GM23338 (cell line): ENCODE measurements at regions not wholly inside any gene's neighbourhood (a gene's known extent, or its start where the extent isn't known, plus 50 kb on each side); places are given as distances from the start of the nearest gene placed in this dataset.

Source experiments
- ATAC-seq: fragments of 200-7000 bp; cut with Tn5 transposase; 3 replicates; pipeline ENCODE4 v1.9.1; 2020
- DNase-seq: peaks from one replicate; pipeline ENCODE4 v3.0.0-alpha.2; 2015; ENCODE audit warnings: low spot score
- H2AFZ ChIP-seq: fragments of 200-600 bp; sonication (generic); 2 replicates; pipeline ENCODE4 v1.8.0; 2016; ENCODE audit warnings: antibody characterized with exemption, mild to moderate bottlenecking, moderate library complexity
- H3F3A ChIP-seq: fragments of 200-600 bp; sonication (generic); replicated peaks from 2 replicates; pipeline ENCODE4 v1.8.0; 2017; ENCODE audit warnings: antibody characterized with exemption, mixed run types, low read depth
- H3K27ac ChIP-seq: fragments of 200-600 bp; sonication (generic); 2 replicates; pipeline ENCODE4 v1.6.1; 2016; ENCODE audit warnings: low read depth
- H3K27me3 ChIP-seq: fragments of 200-600 bp; sonication (generic); 2 replicates; pipeline ENCODE4 v1.8.0; 2016; ENCODE audit warnings: mild to moderate bottlenecking, mixed run types, moderate library complexity; ENCODE audit not compliant: insufficient read depth
- H3K36me3 ChIP-seq: fragments of 200-600 bp; sonication (generic); 2 replicates; pipeline ENCODE4 v1.8.0; 2016; ENCODE audit warnings: mild to moderate bottlenecking; ENCODE audit not compliant: insufficient read depth
- H3K4me1 ChIP-seq: fragments of 200-600 bp; sonication (generic); 2 replicates; pipeline ENCODE4 v1.8.0; 2016; ENCODE audit warnings: mild to moderate bottlenecking, moderate library complexity; ENCODE audit not compliant: insufficient read depth
- H3K4me2 ChIP-seq: fragments of 200-600 bp; sonication (generic); 2 replicates; pipeline ENCODE4 v1.7.1; 2017; ENCODE audit warnings: mixed run types
- H3K4me3 ChIP-seq: fragments of 200-600 bp; sonication (generic); 2 replicates; pipeline ENCODE4 v1.6.1; 2016; ENCODE audit warnings: mixed run types
- H3K79me2 ChIP-seq: fragments of 200-600 bp; sonication (generic); replicated peaks from 2 replicates; pipeline ENCODE4 v1.8.0; 2017; ENCODE audit warnings: mild to moderate bottlenecking; ENCODE audit not compliant: insufficient read depth
- H3K9me2 ChIP-seq: fragments of 200-600 bp; sonication (generic); 2 replicates; pipeline ENCODE4 v1.8.0; 2017; ENCODE audit not compliant: insufficient read depth
- H4K20me1 ChIP-seq: fragments of 200-600 bp; sonication (generic); replicated peaks from 2 replicates; pipeline ENCODE4 v1.8.0; 2017; ENCODE audit warnings: mild to moderate bottlenecking; ENCODE audit not compliant: insufficient read depth
- H3K27ac Mint-ChIP-seq: 2 replicates; pipeline ENCODE4 v1.8.0; 2020; ENCODE audit warnings: inconsistent platforms, mild to moderate bottlenecking, moderate library complexity, mixed read lengths
- H3K27me3 Mint-ChIP-seq: 3 replicates; pipeline ENCODE4 v1.8.0; 2022; ENCODE audit warnings: low read depth, mild to moderate bottlenecking, moderate library complexity, mixed read lengths, inconsistent platforms; ENCODE audit not compliant: insufficient read depth, poor library complexity
- H3K36me3 Mint-ChIP-seq: 3 replicates; pipeline ENCODE4 v1.8.0; 2021; ENCODE audit warnings: low read depth, mild to moderate bottlenecking, inconsistent platforms, moderate library complexity, mixed read lengths
- H3K4me1 Mint-ChIP-seq: 3 replicates; pipeline ENCODE4 v1.8.0; 2020; ENCODE audit warnings: mild to moderate bottlenecking, inconsistent platforms, mixed read lengths
- H3K4me3 Mint-ChIP-seq: 3 replicates; pipeline ENCODE4 v1.8.0; 2021; ENCODE audit warnings: moderate library complexity, mild to moderate bottlenecking, inconsistent platforms, mixed read lengths
- H3K9me3 Mint-ChIP-seq: 3 replicates; pipeline ENCODE4 v1.8.0; 2020; ENCODE audit warnings: moderate library complexity, mild to moderate bottlenecking, inconsistent platforms, mixed read lengths
- CREB1 ChIP-seq: fragments of 250-450 bp; sonication (Bioruptor Pico); IDR thresholded peaks from 2 replicates; pipeline ENCODE4 v1.5.0; 2020; ENCODE audit warnings: low read depth, mild to moderate bottlenecking, moderate library complexity
- CTCF ChIP-seq, 2 experiments: fragments of 200-600 bp in 1 of 2; sonication (generic) in 1 of 2; conservative IDR thresholded peaks; 2 replicates each; pipeline versions ENCODE4 v1.5.1 to v1.6.1; 2016 to 2017; ENCODE audit warnings: antibody characterized with exemption in 2 of 2, low read depth in 2 of 2, mild to moderate bottlenecking in 2 of 2, moderate library complexity in 1 of 2
- ETS1 ChIP-seq: IDR thresholded peaks from 2 replicates; pipeline ENCODE4 v1.6.1; 2016; ENCODE audit warnings: antibody characterized with exemption
- EZH2 ChIP-seq: fragments of 200-600 bp; sonication (generic); IDR thresholded peaks from one replicate; pipeline ENCODE4 v1.8.0; 2017; ENCODE audit warnings: antibody characterized with exemption, mild to moderate bottlenecking, low read depth; ENCODE audit not compliant: unreplicated experiment
- EZH2phosphoT487 ChIP-seq: fragments of 200-600 bp; sonication (generic); IDR thresholded peaks from one replicate; pipeline ENCODE4 v1.8.1; 2018; ENCODE audit warnings: antibody characterized with exemption; ENCODE audit not compliant: unreplicated experiment
- JUNB ChIP-seq: IDR thresholded peaks from one replicate; pipeline ENCODE4 v1.6.1; 2016; ENCODE audit warnings: antibody characterized with exemption; ENCODE audit not compliant: unreplicated experiment
- NANOG ChIP-seq: IDR thresholded peaks from 2 replicates; pipeline ENCODE4 v1.6.1; 2016; ENCODE audit warnings: antibody characterized with exemption, borderline replicate concordance
- POLR2AphosphoS5 ChIP-seq: IDR thresholded peaks from 2 replicates; pipeline ENCODE4 v1.6.1; 2016; ENCODE audit warnings: antibody characterized with exemption, low read depth
- REST ChIP-seq: IDR thresholded peaks from one replicate; pipeline ENCODE4 v1.6.1; 2018; ENCODE audit warnings: antibody characterized with exemption; ENCODE audit not compliant: unreplicated experiment
- STAT1 ChIP-seq: IDR thresholded peaks from one replicate; pipeline ENCODE4 v1.6.1; 2016; ENCODE audit warnings: antibody characterized with exemption; ENCODE audit not compliant: unreplicated experiment
- ZNF114 ChIP-seq: fragments of 250-450 bp; sonication (Bioruptor Pico); IDR thresholded peaks from 2 replicates; pipeline ENCODE4 v1.5.0; 2020; ENCODE audit warnings: mild to moderate bottlenecking, moderate library complexity
- ZNF331 ChIP-seq: fragments of 250-450 bp; sonication (Bioruptor Pico); IDR thresholded peaks from 2 replicates; pipeline ENCODE4 v1.5.0; 2020; ENCODE audit warnings: low read depth, mild to moderate bottlenecking, moderate library complexity

GRCh38 chr10:83945982-83946718 lies 193.2 kb upstream of the GHITM start:
- peak; percentile 28; the same call in 1 of the 3 replicates for ATAC-seq
- TF ChIP-seq ZNF331: no peak
- no peak for TF ChIP-seq CREB1 (CRISPR knock-in tag)
- TF ChIP-seq STAT1: no peak
- no peak for TF ChIP-seq CTCF (conservative IDR thresholded peaks at IDR 0.05; ENCODE audit: low read depth in 2 of 2)
- TF ChIP-seq JUNB: no peak

GRCh38 chr10:83952314-83952713 lies 187.0 kb upstream of the GHITM start:
- Histone ChIP-seq H3K4me2 (no peak overlapping the region), H3K36me3 (no peaks in the 10 kb centered on the region), H3K27me3 (no peaks in the 10 kb centered on the region; the same call in 1 of the 2 replicates), H3K27ac (no peak overlapping the region), H3F3A (no peaks in the 10 kb centered on the region), H3K4me1 (peaks cover 53% of the 10 kb centered on the region), H2AFZ (no peak overlapping the region), H3K79me2 (no peaks in the 10 kb centered on the region), H3K4me3 (no peak overlapping the region), H4K20me1 (no peaks in the 10 kb centered on the region), H3K9me2 (no peaks in the 10 kb centered on the region)
- no peaks in the 10 kb centered on the region for H3K9me3 Mint-ChIP-seq
- no peaks in the 10 kb centered on the region for H3K36me3 Mint-ChIP-seq
- no peak overlapping the region for H3K27ac Mint-ChIP-seq
- H3K27me3 Mint-ChIP-seq: peaks cover 4% of the 10 kb centered on the region
- ATAC-seq (no peak), DNase-seq (no peak)
- H3K4me1 Mint-ChIP-seq: peaks cover 53% of the 10 kb centered on the region
- H3K4me3 Mint-ChIP-seq: no peak overlapping the region
- TF ChIP-seq REST (no peak), ETS1 (no peak), ZNF114 (CRISPR knock-in tag) (no peak), EZH2phosphoT487 (no peak), POLR2AphosphoS5 (no peak), STAT1 (no peak), NANOG (no peak), ZNF331 (no peak), EZH2 (no peak), CTCF (conservative IDR thresholded peaks at IDR 0.05; ENCODE audit: low read depth in 2 of 2) (no peak)

More at GRCh38 chr10:83945982-83946718, 193.2 kb upstream of the GHITM start:
- Histone ChIP-seq H4K20me1 (no peaks in the 10 kb centered on the region), H3K27me3 (peaks cover 12% of the 10 kb centered on the region), H3K9me2 (peaks cover 4% of the 10 kb centered on the region; the same call in 1 of the 2 replicates), H3K36me3 (no peaks in the 10 kb centered on the region), H3F3A (no peaks in the 10 kb centered on the region), H3K27ac (no peak overlapping the region), H3K4me1 (peaks cover 34% of the 10 kb centered on the region), H3K79me2 (no peaks in the 10 kb centered on the region), H3K4me3 (no peak overlapping the region), H2AFZ (no peak overlapping the region), H3K4me2 (peak overlapping the region; percentile 24; the same call in 1 of the 2 replicates)
- no peak for DNase-seq
- Mint-ChIP-seq H3K9me3 (no peaks in the 10 kb centered on the region), H3K4me3 (no peak overlapping the region), H3K4me1 (peaks cover 34% of the 10 kb centered on the region), H3K27ac (no peak overlapping the region), H3K27me3 (peaks cover 10% of the 10 kb centered on the region), H3K36me3 (no peaks in the 10 kb centered on the region)
